ENCODE measurements at regions not wholly inside any gene's neighbourhood (a gene's known extent, or its start where the extent isn't known, plus 50 kb on each side); places are given as distances from the start of the nearest gene placed in this dataset.
"Not testable (repeated sequence)": the region's sequence is repeated elsewhere in the genome, so short reads cannot be mapped to it uniquely, and the experiment has no call there.

- H3K4me1 ChIP-seq = no peaks in the 10 kb centered on the region
- peaks cover 0 to 69% (median 43%) of the 10 kb centered on the region in 7 donors for H3K27me3 ChIP-seq
- no peak overlapping the region for H3K27ac ChIP-seq
- TF ChIP-seq, protein P1, sequence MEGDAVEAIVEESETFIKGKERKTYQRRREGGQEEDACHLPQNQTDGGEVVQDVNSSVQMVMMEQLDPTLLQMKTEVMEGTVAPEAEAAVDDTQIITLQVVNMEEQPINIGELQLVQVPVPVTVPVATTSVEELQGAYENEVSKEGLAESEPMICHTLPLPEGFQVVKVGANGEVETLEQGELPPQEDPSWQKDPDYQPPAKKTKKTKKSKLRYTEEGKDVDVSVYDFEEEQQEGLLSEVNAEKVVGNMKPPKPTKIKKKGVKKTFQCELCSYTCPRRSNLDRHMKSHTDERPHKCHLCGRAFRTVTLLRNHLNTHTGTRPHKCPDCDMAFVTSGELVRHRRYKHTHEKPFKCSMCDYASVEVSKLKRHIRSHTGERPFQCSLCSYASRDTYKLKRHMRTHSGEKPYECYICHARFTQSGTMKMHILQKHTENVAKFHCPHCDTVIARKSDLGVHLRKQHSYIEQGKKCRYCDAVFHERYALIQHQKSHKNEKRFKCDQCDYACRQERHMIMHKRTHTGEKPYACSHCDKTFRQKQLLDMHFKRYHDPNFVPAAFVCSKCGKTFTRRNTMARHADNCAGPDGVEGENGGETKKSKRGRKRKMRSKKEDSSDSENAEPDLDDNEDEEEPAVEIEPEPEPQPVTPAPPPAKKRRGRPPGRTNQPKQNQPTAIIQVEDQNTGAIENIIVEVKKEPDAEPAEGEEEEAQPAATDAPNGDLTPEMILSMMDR (IDR thresholded peaks at IDR 0.05) = no peak
- DNase-seq (no peak), ATAC-seq (no peak)
- intact Hi-C loops (cut with DNase I) = loop anchor here in 6 of 10 donors (10.0 kb wide), 3 partner anchors 932 to 972 kb away; no protein-coding TSS in a partner anchor
- H3K36me3 ChIP-seq = no peaks in the 10 kb centered on the region
- WGBS, 2 donors = 62 to 68% methylated on average over 6 of the region's 6 CpGs
- H3K4me3 ChIP-seq = no peak overlapping the region
- no peaks in the 10 kb centered on the region for H3K9me3 ChIP-seq
Observed at GRCh38 chr10:117492504-117492903, 50.0 kb upstream of the EMX2 start.

DNA sequence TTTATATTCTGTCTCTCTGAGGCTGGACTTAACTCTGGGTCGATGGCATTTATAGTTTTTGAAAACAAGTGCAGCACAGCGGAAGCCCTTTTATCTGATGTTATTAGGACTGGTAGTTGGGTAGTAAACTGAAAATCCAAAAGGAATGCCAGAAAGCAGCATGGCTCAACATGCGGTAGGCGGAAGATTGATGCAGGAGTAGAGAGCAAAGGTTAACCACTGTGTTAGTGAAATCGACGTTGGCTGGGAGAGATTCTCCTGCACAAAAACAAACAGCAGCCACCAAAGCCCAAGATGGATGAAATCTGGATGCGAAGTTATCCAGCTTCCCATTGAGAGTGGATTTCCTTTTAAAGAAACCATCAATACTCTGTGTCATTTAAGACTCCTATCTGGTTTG is 54.5 kb upstream of the EMX2 start:
- intact Hi-C loops (cut with DNase I) = no loop called here
- TF ChIP-seq, protein P1 (IDR thresholded peaks at IDR 0.05) = no peak
- DNase-seq (no peak), ATAC-seq (no peak)
- Histone ChIP-seq H3K27me3 (peaks cover 0 to 51% (median 26%) of the 10 kb centered on the region in 7 donors), H3K4me1 (no peaks in the 10 kb centered on the region), H3K9me3 (no peaks in the 10 kb centered on the region), H3K27ac (no peak overlapping the region), H3K4me3 (no peak overlapping the region), H3K36me3 (no peaks in the 10 kb centered on the region)
- WGBS, 2 donors = 78 to 79% methylated on average over 7 of the region's 7 CpGs

- ATAC-seq (no peak), DNase-seq (no peak)
- Histone ChIP-seq H3K27me3 (peaks cover 0 to 38% (median 25%) of the 10 kb centered on the region in 7 donors), H3K9me3 (no peaks in the 10 kb centered on the region), H3K27ac (no peak overlapping the region), H3K4me3 (no peak overlapping the region), H3K4me1 (no peaks in the 10 kb centered on the region), H3K36me3 (no peaks in the 10 kb centered on the region)
- intact Hi-C loops (cut with DNase I) = no loop called here
- TF ChIP-seq, protein P1 (IDR thresholded peaks at IDR 0.05) = no peak
- WGBS, 2 donors = 90 to 97% methylated on average over 4 of the region's 4 CpGs
Observed at GRCh38 chr10:117486606-117487005, 55.9 kb upstream of the EMX2 start.

DNA sequence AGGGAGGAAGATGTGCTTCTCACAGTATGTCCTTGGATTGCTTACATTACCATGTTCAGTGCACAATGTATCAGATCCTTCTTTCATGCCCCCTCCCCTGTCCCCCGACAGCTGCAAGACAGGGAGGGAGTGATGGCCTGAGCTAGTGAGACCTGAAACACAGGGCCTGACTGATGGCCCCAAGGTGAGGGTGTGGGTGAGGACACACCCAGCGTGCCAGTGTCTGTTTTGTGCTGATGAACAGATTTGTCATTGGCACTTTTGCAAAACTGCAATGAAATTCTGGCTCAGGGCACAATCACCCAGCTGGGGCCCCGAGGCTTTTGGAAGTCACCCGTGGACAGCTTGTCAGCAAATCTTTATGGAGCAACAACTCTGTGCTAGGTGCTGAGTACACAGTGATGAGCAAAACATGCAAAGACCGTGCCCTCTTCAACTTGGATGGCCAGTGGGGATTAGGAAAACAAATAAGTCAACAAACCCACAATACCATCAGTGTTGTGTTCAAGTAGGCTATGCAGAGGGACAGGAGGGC is 59.4 kb upstream of the EMX2 start:
- H3K27me3 ChIP-seq = peaks cover 0 to 32% (median 15%) of the 10 kb centered on the region in 7 donors
- intact Hi-C loops (cut with DNase I) = no loop called here
- H3K4me1 ChIP-seq = no peaks in the 10 kb centered on the region
- no peaks in the 10 kb centered on the region for H3K36me3 ChIP-seq
- H3K27ac ChIP-seq = no peak overlapping the region
- DNase-seq (no peak), ATAC-seq (no peak)
- H3K4me3 ChIP-seq = no peak overlapping the region
- TF ChIP-seq, protein P1 (IDR thresholded peaks at IDR 0.05) = no peak
- WGBS, 2 donors = 67 to 76% methylated on average over 5 of the region's 5 CpGs
- H3K9me3 ChIP-seq = no peaks in the 10 kb centered on the region

DNA sequence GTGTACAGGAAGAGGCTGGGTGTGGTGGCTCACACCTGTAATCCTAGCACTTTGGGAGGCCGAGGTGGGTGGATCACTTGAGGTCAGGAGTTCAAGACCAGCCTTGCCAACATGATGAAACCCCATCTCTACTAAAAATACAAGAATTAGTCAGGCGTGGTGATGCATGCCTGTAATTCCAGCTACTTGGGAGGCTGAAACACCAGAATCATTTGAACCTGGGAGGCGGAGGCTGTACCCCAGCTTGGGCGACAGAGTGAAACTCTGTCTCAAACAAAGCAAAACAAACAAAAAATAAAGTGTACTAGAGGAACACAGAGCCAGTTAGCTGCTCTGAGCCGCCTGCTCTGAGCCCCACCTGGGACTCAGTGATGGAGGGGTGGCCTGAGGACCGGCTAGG is 61.5 kb upstream of the EMX2 start:
- H3K27ac ChIP-seq; H3K4me1 ChIP-seq; DNase-seq; H3K36me3 ChIP-seq; H3K4me3 ChIP-seq; intact Hi-C loops (cut with DNase I); H3K9me3 ChIP-seq; ATAC-seq: not testable (repeated sequence)
- H3K27me3 ChIP-seq = peaks cover 0 to 46% (median 23%) of the 10 kb centered on the region in 7 donors
- 82 to 87% methylated on average over 6 of the region's 6 CpGs for WGBS, 2 donors

Data from heart right ventricle (tissue), 16 donors.